ENCODE measurements at regions not wholly inside any gene's neighbourhood (a gene's known extent, or its start where the extent isn't known, plus 50 kb on each side); places are given as distances from the start of the nearest gene placed in this dataset.

GRCh38 chr3:72359743-72360142 lies 488.5 kb downstream of the SHQ1 start:
- H3K9ac ChIP-seq (replicated peaks in 1 of 4; ENCODE audit: extremely low read depth in 1 of 4, low read depth in 3 of 4, low read length in 3 of 4): no peak overlapping the region
- H3K36me3 ChIP-seq (ENCODE audit: control insufficient read depth in 2 of 4, insufficient read depth in 4 of 4, low read length in 3 of 4): no peaks in the 10 kb centered on the region
- H3K4ac ChIP-seq (replicated peaks; ENCODE audit: insufficient read length, low read depth, low read length): no peak overlapping the region
- TF ChIP-seq SAP30 (IDR thresholded peaks at IDR 0.05; ENCODE audit: insufficient read depth, insufficient replicate concordance, low read length): no peak
- H3K23ac ChIP-seq (ENCODE audit: insufficient read length): no peak overlapping the region
- no peak overlapping the region for H3K14ac ChIP-seq (ENCODE audit: insufficient read length)
- H2AFZ ChIP-seq (ENCODE audit: low read length): no peak overlapping the region
- H4K8ac ChIP-seq (ENCODE audit: extremely low read depth, insufficient read depth, low read length): no peak overlapping the region
- no peaks in the 10 kb centered on the region for H3K79me1 ChIP-seq (ENCODE audit: low read depth, low read length)
- no peak overlapping the region for H3K56ac ChIP-seq (replicated peaks; ENCODE audit: insufficient read length, low read depth, low read length)
- no peaks in the 10 kb centered on the region; a peak in 1 of 7 replicates for H3K27me3 ChIP-seq (replicated peaks in 1 of 4; ENCODE audit: control insufficient read depth in 3 of 4, extremely low read depth in 1 of 4, insufficient read depth in 3 of 4, low read length in 3 of 4)
- FAIRE-seq (no peak), DNase-seq (ENCODE audit: low read depth in 1 of 2, low spot score in 2 of 2) (no peak)
- no peak overlapping the region for H2BK5ac ChIP-seq (ENCODE audit: low read depth, low read length)
- ChIA-PET CTCF (ENCODE audit: partially characterized antibody) (no interaction called here), POLR2A (ENCODE audit: partially characterized antibody) (no interaction called here)
- no peak overlapping the region for H2BK15ac ChIP-seq (ENCODE audit: low read length)
- no peak overlapping the region for H3K4me3 ChIP-seq (ENCODE audit: extremely low read depth in 1 of 4, insufficient read depth in 2 of 4, low read depth in 3 of 4, low read length in 4 of 4)
- no peaks in the 10 kb centered on the region for H3K79me2 ChIP-seq (ENCODE audit: control insufficient read depth in 1 of 2, insufficient read depth in 2 of 2, low read length in 2 of 2)
- H3K4me1 ChIP-seq (replicated peaks in 1 of 4; ENCODE audit: control insufficient read depth in 3 of 4, insufficient read depth in 4 of 4, low read length in 3 of 4): no peaks in the 10 kb centered on the region
- no peak overlapping the region for H3K4me2 ChIP-seq (ENCODE audit: insufficient read depth in 1 of 2, low read depth in 2 of 2, low read length in 2 of 2)
- H3K27ac ChIP-seq (ENCODE audit: low read depth, low read length): no peak overlapping the region
- no peak overlapping the region; the same call in 1 of the 2 replicates for H3K18ac ChIP-seq (ENCODE audit: extremely low read depth, low read length)
- H4K5ac ChIP-seq (ENCODE audit: insufficient read length, low read depth, low read length): no peak overlapping the region
- H2BK120ac ChIP-seq (replicated peaks; ENCODE audit: low read depth, low read length): no peak overlapping the region
- 69% methylated on average over 1 of the region's 1 CpG; no CpG with 5 or more reads in 1 of the 2 experiments for whole genome bisulfite sequencing, 2 experiments (ENCODE audit: extremely low coverage in 1 of 2, insufficient coverage in 1 of 2, insufficient read length in 1 of 2, insufficient replicate concordance in 2 of 2, low coverage in 1 of 2, low lambda C conversion rate in 2 of 2, missing lambda C conversion rate in 1 of 2)
- H3K9me3 ChIP-seq (ENCODE audit: insufficient read depth in 2 of 2, low read depth in 1 of 2, low read length in 1 of 2): no peaks in the 10 kb centered on the region
- H2AK5ac ChIP-seq (ENCODE audit: low read depth, low read length): no peak overlapping the region
- no peak overlapping the region for H2BK12ac ChIP-seq (ENCODE audit: low read depth, low read length)
- H4K20me1 ChIP-seq (replicated peaks in 1 of 2; ENCODE audit: control insufficient read depth in 1 of 2, insufficient read depth in 2 of 2, low read length in 2 of 2): no peaks in the 10 kb centered on the region
- no peaks in the 10 kb centered on the region for H3K23me2 ChIP-seq (ENCODE audit: low read depth, low read length)
- no peak overlapping the region for H4K91ac ChIP-seq (replicated peaks; ENCODE audit: insufficient read length, low read length)
- no peak overlapping the region for H2BK20ac ChIP-seq (ENCODE audit: low read length)

Data from H1 (cell line).